HepG2 (cell line): ENCODE measurements at regions not wholly inside any gene's neighbourhood (a gene's known extent, or its start where the extent isn't known, plus 50 kb on each side); places are given as distances from the start of the nearest gene placed in this dataset.

ENCODE experiments used
- SALL2 ChIP-seq: sonication (generic); formaldehyde crosslinking; IDR thresholded peaks from 2 replicates; pipeline ENCODE4 v1.8.1; 2023; ENCODE audit warnings: mild to moderate bottlenecking, missing genetic modification reagents, inconsistent platforms
- TCF7 ChIP-seq: sonication (generic); IDR thresholded peaks from 2 replicates; pipeline ENCODE4 v1.6.1; 2016; ENCODE audit warnings: antibody characterized with exemption, low read depth

- TF ChIP-seq SALL2 (CRISPR knock-in tag) = no peak
- TF ChIP-seq TCF7 = no peak
Observed at GRCh38 chr3:67106874-67107273, 108.8 kb downstream of the KBTBD8 start.
